Ascending aorta (tissue), 2 donors: ENCODE measurements at regions not wholly inside any gene's neighbourhood (a gene's known extent, or its start where the extent isn't known, plus 50 kb on each side); places are given as distances from the start of the nearest gene placed in this dataset.

Experiments used
- DNase-seq, 2 donors: peaks; one replicate each; pipeline ENCODE4 v3.0.0-alpha.2; 2019; ENCODE audit warnings: low spot score in 2 of 2
- H3K27ac ChIP-seq, 2 donors: fragments of 200-600 bp; sonication (generic); one replicate each; pipeline ENCODE4 v1.5.1; 2016 to 2017; ENCODE audit warnings: mild to moderate bottlenecking in 1 of 2
- H3K27me3 ChIP-seq: fragments of 200-600 bp; sonication (generic); one replicate; pipeline ENCODE4 v1.5.1; 2017
- H3K36me3 ChIP-seq, 2 donors: fragments of 200-600 bp; sonication (generic); one replicate each; pipeline ENCODE4 v1.5.1; 2016
- H3K4me1 ChIP-seq, 2 donors: fragments of 200-600 bp; sonication (generic); one replicate each; pipeline ENCODE4 v1.5.1; 2016 to 2017; ENCODE audit warnings: mild to moderate bottlenecking in 1 of 2
- H3K4me3 ChIP-seq, 2 donors: fragments of 200-600 bp; sonication (generic); one replicate each; pipeline ENCODE4 v1.5.1; 2016 to 2017; ENCODE audit warnings: mild to moderate bottlenecking in 1 of 2
- H3K9me3 ChIP-seq, 2 donors: fragments of 200-600 bp; sonication (generic); one replicate each; pipeline ENCODE4 v1.5.1; 2016
- CTCF ChIP-seq, 3 experiments: fragments of 200-600 bp in 2 of 3; fragments of 450-650 bp in 1 of 3; sonication (generic) in 2 of 3; IDR thresholded peaks; one replicate each; pipeline ENCODE4 v1.5.1; 2016 to 2019; ENCODE audit warnings: antibody characterized with exemption in 3 of 3, mild to moderate bottlenecking in 1 of 3, moderate library complexity in 1 of 3
- intact Hi-C: fragments of 100-400 bp; cut with DNase I; formaldehyde crosslinking; loops from one replicate; pipeline ENCODE4 v1.15.1; 2023

GRCh38 chr12:86627001-86627400 is 370.8 kb upstream of the MGAT4C start:
- no peaks in the 10 kb centered on the region for H3K4me1 ChIP-seq
- intact Hi-C loops: no loop called here
- H3K36me3 ChIP-seq: no peaks in the 10 kb centered on the region
- no peak for DNase-seq
- H3K27ac ChIP-seq: no peak overlapping the region
- TF ChIP-seq CTCF (IDR thresholded peaks at IDR 0.05): no peak
- peaks cover 0 to 14% of the 10 kb centered on the region in 2 donors for H3K9me3 ChIP-seq
- H3K4me3 ChIP-seq: no peak overlapping the region
- no peaks in the 10 kb centered on the region for H3K27me3 ChIP-seq

- Histone ChIP-seq H3K36me3 (no peaks in the 10 kb centered on the region), H3K27ac (no peak overlapping the region), H3K9me3 (peaks cover 0 to 14% of the 10 kb centered on the region in 2 donors), H3K27me3 (no peaks in the 10 kb centered on the region), H3K4me3 (no peak overlapping the region), H3K4me1 (no peaks in the 10 kb centered on the region)
- intact Hi-C loops: no loop called here
- no peak for TF ChIP-seq CTCF (IDR thresholded peaks at IDR 0.05)
- no peak for DNase-seq
Measured at GRCh38 chr12:86623267-86623666, 367.1 kb upstream of the MGAT4C start.

GRCh38 chr12:86621957-86622356 is 365.8 kb upstream of the MGAT4C start:
- Histone ChIP-seq H3K27me3 (no peaks in the 10 kb centered on the region), H3K27ac (no peak overlapping the region), H3K9me3 (peaks cover 0 to 12% of the 10 kb centered on the region in 2 donors), H3K4me3 (no peak overlapping the region), H3K36me3 (no peaks in the 10 kb centered on the region), H3K4me1 (no peaks in the 10 kb centered on the region)
- no peak for DNase-seq
- intact Hi-C loops: no loop called here
- TF ChIP-seq CTCF (IDR thresholded peaks at IDR 0.05): no peak

GRCh38 chr12:86613311-86613710 is 357.1 kb upstream of the MGAT4C start:
- Histone ChIP-seq H3K4me1 (no peaks in the 10 kb centered on the region), H3K27me3 (no peaks in the 10 kb centered on the region), H3K9me3 (no peaks in the 10 kb centered on the region), H3K36me3 (no peaks in the 10 kb centered on the region), H3K4me3 (no peak overlapping the region), H3K27ac (no peak overlapping the region)
- DNase-seq: no peak
- intact Hi-C loops: no loop called here
- no peak for TF ChIP-seq CTCF (IDR thresholded peaks at IDR 0.05)

- intact Hi-C loops: no loop called here
- Histone ChIP-seq H3K27me3 (no peaks in the 10 kb centered on the region), H3K27ac (no peak overlapping the region), H3K4me3 (no peak overlapping the region), H3K36me3 (no peaks in the 10 kb centered on the region), H3K9me3 (no peaks in the 10 kb centered on the region), H3K4me1 (no peaks in the 10 kb centered on the region)
- DNase-seq: no peak
- TF ChIP-seq CTCF (IDR thresholded peaks at IDR 0.05): no peak
Measured at GRCh38 chr12:86608638-86609037, 352.4 kb upstream of the MGAT4C start.
